SU-DHL-6 (cell line): ENCODE measurements at regions not wholly inside any gene's neighbourhood (a gene's known extent, or its start where the extent isn't known, plus 50 kb on each side); places are given as distances from the start of the nearest gene placed in this dataset.

Experiments used
- H2AFZ ChIP-seq: fragments of 200-600 bp; sonication (generic); 2 replicates; pipeline ENCODE4 v1.6.1; 2014; ENCODE audit warnings: low read depth, mild to moderate bottlenecking, moderate library complexity, mixed read lengths, antibody characterized with exemption, low read length; ENCODE audit not compliant: severe bottlenecking
- H3F3A ChIP-seq: fragments of 200-600 bp; shearing (Covaris generic); 2 replicates; pipeline ENCODE4 v1.6.0; 2016; ENCODE audit warnings: antibody characterized with exemption, mild to moderate bottlenecking; ENCODE audit not compliant: insufficient read depth
- H3K27ac ChIP-seq: fragments of 200-600 bp; sonication (generic); 2 replicates; pipeline ENCODE4 v1.5.1; 2016; ENCODE audit warnings: low read depth, mild to moderate bottlenecking, low read length, moderate library complexity, mixed read lengths
- H3K27me3 ChIP-seq: fragments of 200-600 bp; sonication (generic), shearing (Covaris generic); 2 replicates; pipeline ENCODE4 v1.6.0; 2014; ENCODE audit warnings: mild to moderate bottlenecking, low read length
- H3K36me3 ChIP-seq: fragments of 200-600 bp; sonication (generic); 2 replicates; pipeline ENCODE4 v1.6.1; 2014; ENCODE audit warnings: mild to moderate bottlenecking, low read length, mixed read lengths
- H3K4me2 ChIP-seq: fragments of 300-600, 200-600 bp; shearing (Covaris generic), sonication (generic); 2 replicates; pipeline ENCODE4 v1.6.0; 2014; ENCODE audit warnings: low read length, low read depth, mild to moderate bottlenecking; ENCODE audit not compliant: poor library complexity, severe bottlenecking
- H3K4me3 ChIP-seq: fragments of 200-600 bp; sonication (generic); 2 replicates; pipeline ENCODE4 v1.5.1; 2014; ENCODE audit warnings: antibody characterized with exemption, low read length, mild to moderate bottlenecking, mixed read lengths; ENCODE audit not compliant: insufficient read depth, poor library complexity, severe bottlenecking
- H3K79me2 ChIP-seq: fragments of 200-600 bp; sonication (generic); 2 replicates; pipeline ENCODE4 v1.6.1; 2014; ENCODE audit warnings: mild to moderate bottlenecking, low read length, moderate library complexity; ENCODE audit not compliant: insufficient read depth
- H3K9ac ChIP-seq: fragments of 200-600 bp; sonication (generic); 2 replicates; pipeline ENCODE4 v1.7.0; 2014; ENCODE audit warnings: mild to moderate bottlenecking, low read length
- H3K9me2 ChIP-seq: fragments of 200-600 bp; sonication (generic); replicated peaks from 2 replicates; pipeline ENCODE4 v1.6.1; 2014; ENCODE audit warnings: low read length; ENCODE audit not compliant: insufficient read depth
- H3K9me3 ChIP-seq: fragments of 200-600 bp; sonication (generic); 2 replicates; pipeline ENCODE4 v1.6.1; 2014; ENCODE audit warnings: low read length, mixed read lengths; ENCODE audit not compliant: insufficient read depth
- H4K20me1 ChIP-seq: fragments of 200-600 bp; sonication (generic); 2 replicates; pipeline ENCODE4 v1.6.1; 2014; ENCODE audit warnings: low read depth, mild to moderate bottlenecking, antibody characterized with exemption, low read length, moderate library complexity, mixed read lengths
- CTCF ChIP-seq: fragments of 200-600 bp; sonication (generic); IDR thresholded peaks from one replicate; pipeline ENCODE4 v1.5.1; 2017; ENCODE audit warnings: antibody characterized with exemption, mild to moderate bottlenecking, low read length, moderate library complexity; ENCODE audit not compliant: insufficient read depth, poor library complexity, severe bottlenecking

DNA sequence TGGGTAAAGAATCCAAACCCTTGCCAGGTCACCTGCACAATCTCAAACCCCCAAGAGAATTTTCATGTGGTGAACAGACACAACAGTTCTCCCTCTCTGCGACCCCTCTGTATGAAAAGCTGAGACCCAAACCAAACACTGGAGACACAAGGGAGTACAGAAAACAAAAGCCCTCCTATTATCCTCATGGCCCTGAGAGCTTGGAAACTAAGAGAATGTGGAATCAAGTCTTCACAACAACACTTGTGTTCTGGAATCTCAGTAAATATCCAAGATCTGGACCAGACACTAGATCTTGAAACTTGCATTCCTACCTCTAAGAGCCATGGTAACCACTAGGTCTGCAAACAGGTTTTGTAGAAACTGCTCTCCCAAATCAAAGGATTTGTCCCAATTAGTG, 50.1 kb upstream of the CCDC150 start:
- H4K20me1 ChIP-seq, result no peaks in the 10 kb centered on the region
- H3K4me2 ChIP-seq, result no peak overlapping the region
- no peak overlapping the region for H2AFZ ChIP-seq
- H3F3A ChIP-seq, result no peaks in the 10 kb centered on the region
- no peak overlapping the region for H3K9ac ChIP-seq
- no peak overlapping the region for H3K27ac ChIP-seq
- H3K4me3 ChIP-seq, result no peak overlapping the region
- H3K36me3 ChIP-seq, result no peaks in the 10 kb centered on the region
- no peak for TF ChIP-seq CTCF
- no peaks in the 10 kb centered on the region for H3K79me2 ChIP-seq
- H3K9me3 ChIP-seq, result no peaks in the 10 kb centered on the region
- no peaks in the 10 kb centered on the region for H3K9me2 ChIP-seq
- H3K27me3 ChIP-seq, result no peaks in the 10 kb centered on the region
